ENCODE measurements at regions not wholly inside any gene's neighbourhood (a gene's known extent, or its start where the extent isn't known, plus 50 kb on each side); places are given as distances from the start of the nearest gene placed in this dataset.
"Not testable (repeated sequence)": the region's sequence is repeated elsewhere in the genome, so short reads cannot be mapped to it uniquely, and the experiment has no call there.

GRCh38 chr4:22630161-22630975, 62.4 kb upstream of the GBA3 start:
- H3K79me2 ChIP-seq (ENCODE audit: control insufficient read depth, insufficient read depth, low read length); intact Hi-C loops (cut with micrococcal nuclease); H3K4me3 Mint-ChIP-seq; H3K4me2 ChIP-seq (replicated peaks; ENCODE audit: low read depth, low read length, poor library complexity, severe bottlenecking); H3K4me1 ChIP-seq (ENCODE audit: control insufficient read depth in 2 of 2, insufficient read depth in 2 of 2, low read length in 2 of 2); ATAC-seq (ENCODE audit: low read depth); H3K9me3 ChIP-seq (ENCODE audit: control extremely low read depth in 1 of 3, control insufficient read depth in 2 of 3, insufficient read depth in 1 of 3, low read length in 2 of 3); H3K4me1 Mint-ChIP-seq; H3K27me3 Mint-ChIP-seq; H3K27ac Mint-ChIP-seq; H3K27me3 ChIP-seq (replicated peaks in 1 of 4; ENCODE audit: control extremely low read depth in 1 of 4, control insufficient read depth in 3 of 4, insufficient read depth in 4 of 4, low read length in 3 of 4); H3K4me3 ChIP-seq (ENCODE audit: control extremely low read depth in 1 of 5, extremely low read depth in 1 of 5, insufficient read depth in 1 of 5, low read depth in 2 of 5, low read length in 4 of 5); H3K27ac ChIP-seq (ENCODE audit: low read length in 2 of 2); H3K9me3 Mint-ChIP-seq (ENCODE audit: insufficient read depth); POLR2A ChIA-PET; H4K20me1 ChIP-seq (ENCODE audit: control insufficient read depth, insufficient read depth, low read length, poor library complexity, severe bottlenecking); DNase-seq; H3K36me3 ChIP-seq (replicated peaks in 1 of 2; ENCODE audit: control extremely low read depth in 1 of 2, control insufficient read depth in 1 of 2, extremely low read depth in 1 of 2, insufficient read depth in 2 of 2, low read length in 1 of 2); H3K9ac ChIP-seq (ENCODE audit: low read length); H2AFZ ChIP-seq (ENCODE audit: insufficient read depth, low read depth, low read length, poor library complexity, severe bottlenecking): not testable (repeated sequence)
- CTCF ChIA-PET: interaction anchor here (0.6 kb wide), 1 partner anchor 9 kb away, joined by 3 read pairs; no protein-coding TSS in a partner anchor
- 99% methylated on average over 5 of the region's 11 CpGs for WGBS (ENCODE audit: insufficient coverage)

- H3K4me1 Mint-ChIP-seq; H3K4me1 ChIP-seq (ENCODE audit: control insufficient read depth in 2 of 2, insufficient read depth in 2 of 2, low read length in 2 of 2): not testable (repeated sequence)
Observed at GRCh38 chr4:22631167-22631566, 61.6 kb upstream of the GBA3 start.

More at GRCh38 chr4:22631167-22631566, 61.6 kb upstream of the GBA3 start:
- H2AFZ ChIP-seq (ENCODE audit: insufficient read depth, low read depth, low read length, poor library complexity, severe bottlenecking); H3K27me3 Mint-ChIP-seq; H3K4me3 Mint-ChIP-seq; CTCF ChIA-PET; H3K27ac ChIP-seq (ENCODE audit: low read length in 2 of 2); H3K27me3 ChIP-seq (replicated peaks in 1 of 4; ENCODE audit: control extremely low read depth in 1 of 4, control insufficient read depth in 3 of 4, insufficient read depth in 4 of 4, low read length in 3 of 4); H3K27ac Mint-ChIP-seq; H3K9me3 Mint-ChIP-seq (ENCODE audit: insufficient read depth); H4K20me1 ChIP-seq (ENCODE audit: control insufficient read depth, insufficient read depth, low read length, poor library complexity, severe bottlenecking); H3K79me2 ChIP-seq (ENCODE audit: control insufficient read depth, insufficient read depth, low read length); H3K9ac ChIP-seq (ENCODE audit: low read length); H3K9me3 ChIP-seq (ENCODE audit: control extremely low read depth in 1 of 3, control insufficient read depth in 2 of 3, insufficient read depth in 1 of 3, low read length in 2 of 3); intact Hi-C loops (cut with micrococcal nuclease); H3K36me3 ChIP-seq (replicated peaks in 1 of 2; ENCODE audit: control extremely low read depth in 1 of 2, control insufficient read depth in 1 of 2, extremely low read depth in 1 of 2, insufficient read depth in 2 of 2, low read length in 1 of 2); ATAC-seq (ENCODE audit: low read depth); H3K4me2 ChIP-seq (replicated peaks; ENCODE audit: low read depth, low read length, poor library complexity, severe bottlenecking); POLR2A ChIA-PET; H3K4me3 ChIP-seq (ENCODE audit: control extremely low read depth in 1 of 5, extremely low read depth in 1 of 5, insufficient read depth in 1 of 5, low read depth in 2 of 5, low read length in 4 of 5); DNase-seq: not testable (repeated sequence)
- WGBS (ENCODE audit: insufficient coverage): 100% methylated on average over 1 of the region's 5 CpGs
